ENCODE measurements at regions not wholly inside any gene's neighbourhood (a gene's known extent, or its start where the extent isn't known, plus 50 kb on each side); places are given as distances from the start of the nearest gene placed in this dataset.
A peak's percentile ranks its signal among the peaks of the same experiment; 100 is the strongest.

- H3K4me3 ChIP-seq (replicated peaks in 1 of 4; ENCODE audit: control extremely low read depth in 1 of 4, insufficient read depth in 1 of 4, low read depth in 3 of 4, low read length in 4 of 4): no peak overlapping the region
Measured at GRCh38 chr12:93113317-93114006, 184.4 kb upstream of the EEA1 start.

GRCh38 chr12:93115198-93115601 lies 186.1 kb upstream of the EEA1 start:
- H3K27ac ChIP-seq (ENCODE audit: insufficient read depth, low read length): no peak overlapping the region

More at GRCh38 chr12:93113317-93114006, 184.4 kb upstream of the EEA1 start:
- Histone ChIP-seq H3K27ac (ENCODE audit: insufficient read depth, low read length) (no peak overlapping the region), H3K79me2 (ENCODE audit: control insufficient read depth, insufficient read depth, low read length) (no peaks in the 10 kb centered on the region), H2AFZ (ENCODE audit: low read length) (no peak overlapping the region), H3K9ac (ENCODE audit: insufficient read depth, low read length) (no peak overlapping the region), H4K20me1 (ENCODE audit: control insufficient read depth, extremely low read depth, insufficient read depth, low read length) (no peaks in the 10 kb centered on the region), H3K36me3 (ENCODE audit: control insufficient read depth, insufficient read depth, low read length) (no peaks in the 10 kb centered on the region), H3K4me2 (ENCODE audit: extremely low read depth, insufficient read depth, low read length) (no peak overlapping the region), H3K9me3 (ENCODE audit: control insufficient read depth, insufficient read depth, low read depth, low read length) (no peaks in the 10 kb centered on the region), H3K4me1 (ENCODE audit: control insufficient read depth, extremely low read depth, insufficient read depth, low read length) (peaks cover 5% of the 10 kb centered on the region), H3K27me3 (ENCODE audit: control insufficient read depth, insufficient read depth, low read length) (no peaks in the 10 kb centered on the region)
- no peak for DNase-seq (ENCODE audit: low read depth in 2 of 2)
- TF ChIP-seq EZH2 (IDR thresholded peaks at IDR 0.05; ENCODE audit: low read length, missing control alignments) (no peak), CTCF (conservative IDR thresholded peaks at IDR 0.05 in 1 of 2, IDR thresholded peaks at IDR 0.05 in 1 of 2; ENCODE audit: low read depth in 1 of 2, low read length in 2 of 2) (no peak)

GRCh38 chr12:93115646-93116045 lies 186.6 kb upstream of the EEA1 start:
- Histone ChIP-seq H3K36me3 (ENCODE audit: control insufficient read depth, insufficient read depth, low read length) (no peaks in the 10 kb centered on the region), H3K9me3 (ENCODE audit: control insufficient read depth, insufficient read depth, low read depth, low read length) (no peaks in the 10 kb centered on the region), H3K27me3 (ENCODE audit: control insufficient read depth, insufficient read depth, low read length) (no peaks in the 10 kb centered on the region), H2AFZ (ENCODE audit: low read length) (no peak overlapping the region), H4K20me1 (ENCODE audit: control insufficient read depth, extremely low read depth, insufficient read depth, low read length) (no peaks in the 10 kb centered on the region), H3K4me3 (replicated peaks in 1 of 4; ENCODE audit: control extremely low read depth in 1 of 4, insufficient read depth in 1 of 4, low read depth in 3 of 4, low read length in 4 of 4) (no peak overlapping the region), H3K79me2 (ENCODE audit: control insufficient read depth, insufficient read depth, low read length) (no peaks in the 10 kb centered on the region), H3K4me1 (ENCODE audit: control insufficient read depth, extremely low read depth, insufficient read depth, low read length) (no peaks in the 10 kb centered on the region), H3K27ac (ENCODE audit: insufficient read depth, low read length) (no peak overlapping the region), H3K9ac (ENCODE audit: insufficient read depth, low read length) (no peak overlapping the region), H3K4me2 (ENCODE audit: extremely low read depth, insufficient read depth, low read length) (no peak overlapping the region)
- TF ChIP-seq EZH2 (IDR thresholded peaks at IDR 0.05; ENCODE audit: low read length, missing control alignments): no peak
- TF ChIP-seq CTCF (conservative IDR thresholded peaks at IDR 0.05 in 1 of 2, IDR thresholded peaks at IDR 0.05 in 1 of 2; ENCODE audit: low read depth in 1 of 2, low read length in 2 of 2): no peak
- peak in 1 of 2 donors; percentile 79 for DNase-seq (ENCODE audit: low read depth in 2 of 2)

More at GRCh38 chr12:93115198-93115601, 186.1 kb upstream of the EEA1 start:
- Histone ChIP-seq H3K4me1 (ENCODE audit: control insufficient read depth, extremely low read depth, insufficient read depth, low read length) (no peaks in the 10 kb centered on the region), H3K9me3 (ENCODE audit: control insufficient read depth, insufficient read depth, low read depth, low read length) (no peaks in the 10 kb centered on the region), H3K79me2 (ENCODE audit: control insufficient read depth, insufficient read depth, low read length) (no peaks in the 10 kb centered on the region), H3K4me2 (ENCODE audit: extremely low read depth, insufficient read depth, low read length) (peak overlapping the region; percentile 44), H3K27me3 (ENCODE audit: control insufficient read depth, insufficient read depth, low read length) (no peaks in the 10 kb centered on the region), H3K9ac (ENCODE audit: insufficient read depth, low read length) (no peak overlapping the region), H2AFZ (ENCODE audit: low read length) (peak overlapping the region; percentile 20), H3K4me3 (replicated peaks in 1 of 4; ENCODE audit: control extremely low read depth in 1 of 4, insufficient read depth in 1 of 4, low read depth in 3 of 4, low read length in 4 of 4) (no peak overlapping the region), H3K36me3 (ENCODE audit: control insufficient read depth, insufficient read depth, low read length) (no peaks in the 10 kb centered on the region), H4K20me1 (ENCODE audit: control insufficient read depth, extremely low read depth, insufficient read depth, low read length) (no peaks in the 10 kb centered on the region)
- no peak for TF ChIP-seq EZH2 (IDR thresholded peaks at IDR 0.05; ENCODE audit: low read length, missing control alignments)
- TF ChIP-seq CTCF (conservative IDR thresholded peaks at IDR 0.05 in 1 of 2, IDR thresholded peaks at IDR 0.05 in 1 of 2; ENCODE audit: low read depth in 1 of 2, low read length in 2 of 2): no peak
- peak in 1 of 2 donors; percentile 71 for DNase-seq (ENCODE audit: low read depth in 2 of 2)
